Esophagus squamous epithelium (tissue), 4 donors: ENCODE measurements at regions not wholly inside any gene's neighbourhood (a gene's known extent, or its start where the extent isn't known, plus 50 kb on each side); places are given as distances from the start of the nearest gene placed in this dataset.

Experiments
- POLR2A ChIP-seq, 4 donors: fragments of 450-650 bp; IDR thresholded peaks; one replicate each; pipeline ENCODE4 v1.6.1; 2017; ENCODE audit warnings: antibody characterized with exemption in 4 of 4, mild to moderate bottlenecking in 4 of 4, moderate library complexity in 3 of 4
- TF ChIP-seq, protein P1 (sequence below), 6 experiments: fragments of 450-650 bp in 4 of 6; fragments of 200-600 bp in 2 of 6; sonication (generic) in 2 of 6; IDR thresholded peaks; one replicate each; pipeline ENCODE4 v1.5.1; 2016 to 2019; ENCODE audit warnings: antibody characterized with exemption in 6 of 6, mild to moderate bottlenecking in 4 of 6, moderate library complexity in 4 of 6

DNA sequence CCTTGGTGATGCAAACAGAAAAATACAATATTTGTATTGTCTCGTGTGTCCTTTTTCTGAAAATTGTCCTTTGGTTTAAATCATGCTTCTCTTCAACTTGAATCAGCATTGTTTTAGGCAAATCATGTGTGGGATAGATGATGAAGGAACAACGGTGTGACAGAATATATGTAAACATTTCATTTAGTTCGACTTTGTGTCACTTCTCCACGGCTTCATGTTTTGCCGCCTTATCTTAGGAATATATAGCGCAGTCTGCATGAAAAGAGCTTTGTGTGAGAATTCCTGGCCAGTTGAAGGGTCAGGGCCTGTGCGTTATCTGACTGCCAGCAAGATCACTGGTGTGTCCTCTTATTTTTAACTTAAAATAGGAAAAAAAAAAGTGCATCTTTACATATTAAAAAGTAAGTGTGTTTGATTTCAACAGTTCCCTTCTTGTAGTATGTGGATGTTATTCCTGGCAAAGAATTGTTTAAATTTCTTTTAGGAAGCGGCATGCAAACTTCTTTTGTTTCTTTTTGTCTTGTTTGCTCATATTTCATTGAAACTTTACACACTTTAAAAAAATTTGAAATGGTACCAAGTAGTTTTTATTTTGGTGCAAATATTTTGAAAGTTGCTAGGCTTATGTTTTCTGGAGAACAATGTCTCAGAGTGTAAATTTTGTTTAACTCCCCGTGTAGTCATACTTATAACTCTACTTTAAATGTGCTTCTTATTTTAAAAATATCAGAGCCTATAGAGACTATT, 465.2 kb downstream of the USP25 start:
- TF ChIP-seq, protein P1, sequence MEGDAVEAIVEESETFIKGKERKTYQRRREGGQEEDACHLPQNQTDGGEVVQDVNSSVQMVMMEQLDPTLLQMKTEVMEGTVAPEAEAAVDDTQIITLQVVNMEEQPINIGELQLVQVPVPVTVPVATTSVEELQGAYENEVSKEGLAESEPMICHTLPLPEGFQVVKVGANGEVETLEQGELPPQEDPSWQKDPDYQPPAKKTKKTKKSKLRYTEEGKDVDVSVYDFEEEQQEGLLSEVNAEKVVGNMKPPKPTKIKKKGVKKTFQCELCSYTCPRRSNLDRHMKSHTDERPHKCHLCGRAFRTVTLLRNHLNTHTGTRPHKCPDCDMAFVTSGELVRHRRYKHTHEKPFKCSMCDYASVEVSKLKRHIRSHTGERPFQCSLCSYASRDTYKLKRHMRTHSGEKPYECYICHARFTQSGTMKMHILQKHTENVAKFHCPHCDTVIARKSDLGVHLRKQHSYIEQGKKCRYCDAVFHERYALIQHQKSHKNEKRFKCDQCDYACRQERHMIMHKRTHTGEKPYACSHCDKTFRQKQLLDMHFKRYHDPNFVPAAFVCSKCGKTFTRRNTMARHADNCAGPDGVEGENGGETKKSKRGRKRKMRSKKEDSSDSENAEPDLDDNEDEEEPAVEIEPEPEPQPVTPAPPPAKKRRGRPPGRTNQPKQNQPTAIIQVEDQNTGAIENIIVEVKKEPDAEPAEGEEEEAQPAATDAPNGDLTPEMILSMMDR (IDR thresholded peaks at IDR 0.05): no peak
- no peak for TF ChIP-seq POLR2A (IDR thresholded peaks at IDR 0.05)
